ENCODE measurements at regions not wholly inside any gene's neighbourhood (a gene's known extent, or its start where the extent isn't known, plus 50 kb on each side); places are given as distances from the start of the nearest gene placed in this dataset.

DNA sequence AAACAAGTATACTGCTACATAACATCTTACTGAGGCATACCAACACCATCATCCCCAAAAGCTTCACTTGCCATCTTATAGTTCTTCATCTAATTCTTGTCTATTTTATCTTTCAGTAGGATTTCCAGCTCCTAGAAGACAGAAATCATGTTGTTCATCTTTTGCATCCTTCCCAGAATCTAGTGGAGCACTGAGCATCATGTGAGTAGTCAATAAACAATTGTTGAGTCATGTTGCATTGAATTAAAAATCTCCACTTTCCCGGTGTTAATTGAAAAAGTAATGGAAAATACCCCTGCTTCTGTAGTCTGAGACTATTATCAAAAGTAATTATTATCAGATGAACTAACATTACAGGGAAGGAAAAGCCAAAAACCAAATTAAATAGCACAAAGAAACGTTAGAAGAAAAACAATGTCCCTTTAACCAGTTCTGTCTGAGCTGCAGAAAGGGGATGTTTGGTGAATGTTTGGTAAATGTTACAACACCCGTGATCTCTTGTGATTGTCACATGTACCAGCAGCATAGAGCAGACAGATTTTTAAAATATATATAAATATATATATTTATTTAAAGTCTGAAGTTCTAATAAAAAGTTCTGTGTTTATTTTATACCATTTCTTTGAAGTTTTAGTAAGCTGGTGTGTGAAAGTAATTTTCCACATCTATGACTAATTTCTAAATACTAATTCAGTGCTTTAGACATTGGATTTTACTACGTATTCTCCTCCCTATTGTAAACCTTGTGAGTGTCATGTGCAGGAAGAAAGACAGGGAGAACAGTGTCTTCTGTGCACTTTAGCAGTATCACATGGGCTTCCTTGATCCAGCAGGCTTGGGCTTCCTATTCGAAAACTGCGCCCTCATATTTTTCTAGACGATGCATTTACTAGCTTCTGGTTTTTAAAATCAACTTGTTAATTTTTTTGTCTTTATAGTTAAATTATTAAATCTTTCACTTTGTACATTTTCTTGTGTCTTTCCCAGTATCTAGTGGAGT, 85.6 kb downstream of the RAP2B start:
- TF ChIP-seq, protein P1, sequence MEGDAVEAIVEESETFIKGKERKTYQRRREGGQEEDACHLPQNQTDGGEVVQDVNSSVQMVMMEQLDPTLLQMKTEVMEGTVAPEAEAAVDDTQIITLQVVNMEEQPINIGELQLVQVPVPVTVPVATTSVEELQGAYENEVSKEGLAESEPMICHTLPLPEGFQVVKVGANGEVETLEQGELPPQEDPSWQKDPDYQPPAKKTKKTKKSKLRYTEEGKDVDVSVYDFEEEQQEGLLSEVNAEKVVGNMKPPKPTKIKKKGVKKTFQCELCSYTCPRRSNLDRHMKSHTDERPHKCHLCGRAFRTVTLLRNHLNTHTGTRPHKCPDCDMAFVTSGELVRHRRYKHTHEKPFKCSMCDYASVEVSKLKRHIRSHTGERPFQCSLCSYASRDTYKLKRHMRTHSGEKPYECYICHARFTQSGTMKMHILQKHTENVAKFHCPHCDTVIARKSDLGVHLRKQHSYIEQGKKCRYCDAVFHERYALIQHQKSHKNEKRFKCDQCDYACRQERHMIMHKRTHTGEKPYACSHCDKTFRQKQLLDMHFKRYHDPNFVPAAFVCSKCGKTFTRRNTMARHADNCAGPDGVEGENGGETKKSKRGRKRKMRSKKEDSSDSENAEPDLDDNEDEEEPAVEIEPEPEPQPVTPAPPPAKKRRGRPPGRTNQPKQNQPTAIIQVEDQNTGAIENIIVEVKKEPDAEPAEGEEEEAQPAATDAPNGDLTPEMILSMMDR (IDR thresholded peaks at IDR 0.05), result no peak
- no peak for TF ChIP-seq POLR2A (IDR thresholded peaks at IDR 0.05)

All from heart left ventricle (tissue), 13 donors.